ENCODE measurements at regions not wholly inside any gene's neighbourhood (a gene's known extent, or its start where the extent isn't known, plus 50 kb on each side); places are given as distances from the start of the nearest gene placed in this dataset.

GRCh38 chr4:128601991-128602695 lies 207.4 kb upstream of the JADE1 start:
- Histone ChIP-seq H3K36me3 (no peaks in the 10 kb centered on the region), H3K4me3 (no peak overlapping the region), H3K9me3 (no peaks in the 10 kb centered on the region), H3K27ac (peak overlapping the region; percentile 9 to 88 (median 75)), H3K27me3 (no peaks in the 10 kb centered on the region), H3K4me1 (peaks cover 30 to 44% (median 36%) of the 10 kb centered on the region in 4 donors)
- 60 to 94% (median 77%) methylated on average over 1 of the region's 1 CpG for WGBS, 5 donors
- TF ChIP-seq POLR2AphosphoS5 (IDR thresholded peaks at IDR 0.05) (no peak), CTCF (IDR thresholded peaks at IDR 0.05) (no peak), POLR2A (IDR thresholded peaks at IDR 0.05) (no peak), EP300 (IDR thresholded peaks at IDR 0.05) (no peak)
- intact Hi-C loops (cut with DNase I; ENCODE audit: low total_unique reads): no loop called here
- DNase-seq: peak in 1 of 2 donors; percentile 20

GRCh38 chr4:128600996-128601871 lies 208.3 kb upstream of the JADE1 start:
- Histone ChIP-seq H3K4me3 (peak overlapping the region in 1 of 4 donors; percentile 21), H3K27ac (peak overlapping the region; percentile 59 to 88 (median 75)), H3K4me1 (peaks cover 30 to 53% (median 44%) of the 10 kb centered on the region in 4 donors), H3K36me3 (no peaks in the 10 kb centered on the region), H3K27me3 (no peaks in the 10 kb centered on the region), H3K9me3 (no peaks in the 10 kb centered on the region)
- DNase-seq: peak; percentile 73 to 91
- 28 to 44% (median 38%) methylated on average over 10 to 14 of the region's 14 CpGs for WGBS, 5 donors
- intact Hi-C loops (cut with DNase I; ENCODE audit: low total_unique reads): no loop called here
- no peak for TF ChIP-seq EP300 (IDR thresholded peaks at IDR 0.05)
- peak in 2 of 3 donors; percentile 61 to 84 for TF ChIP-seq POLR2AphosphoS5 (IDR thresholded peaks at IDR 0.05)

- Histone ChIP-seq H3K4me3 (peak overlapping the region in 1 of 4 donors; percentile 21), H3K27me3 (no peaks in the 10 kb centered on the region), H3K4me1 (peaks cover 30 to 57% (median 49%) of the 10 kb centered on the region in 4 donors), H3K36me3 (no peaks in the 10 kb centered on the region), H3K9me3 (no peaks in the 10 kb centered on the region), H3K27ac (peak overlapping the region; percentile 59 to 88 (median 75))
- TF ChIP-seq CTCF (IDR thresholded peaks at IDR 0.05) (no peak), POLR2AphosphoS5 (IDR thresholded peaks at IDR 0.05) (peak in 1 of 3 donors; percentile 72)
- peak; percentile 37 to 51 for DNase-seq
- intact Hi-C loops (cut with DNase I; ENCODE audit: low total_unique reads): no loop called here
- WGBS, 5 donors: 17 to 33% (median 19%) methylated on average over 3 of the region's 3 CpGs
Measured at GRCh38 chr4:128600410-128600809, 209.1 kb upstream of the JADE1 start.

- peaks cover 30 to 58% (median 50%) of the 10 kb centered on the region in 4 donors for H3K4me1 ChIP-seq
- intact Hi-C loops (cut with DNase I; ENCODE audit: low total_unique reads): no loop called here
- 80 to 96% (median 85%) methylated on average over 3 of the region's 3 CpGs for WGBS, 5 donors
Measured at GRCh38 chr4:128597500-128597899, 212.0 kb upstream of the JADE1 start.

More at GRCh38 chr4:128597500-128597899, 212.0 kb upstream of the JADE1 start:
- DNase-seq: no peak
- Histone ChIP-seq H3K36me3 (no peaks in the 10 kb centered on the region), H3K27me3 (no peaks in the 10 kb centered on the region), H3K9me3 (no peaks in the 10 kb centered on the region), H3K4me3 (no peak overlapping the region), H3K27ac (peak overlapping the region in 2 of 5 donors; percentile 80 to 88)
- TF ChIP-seq CTCF (IDR thresholded peaks at IDR 0.05): no peak
- TF ChIP-seq EP300 (IDR thresholded peaks at IDR 0.05): no peak
- no peak for TF ChIP-seq POLR2A (IDR thresholded peaks at IDR 0.05)
- no peak for TF ChIP-seq POLR2AphosphoS5 (IDR thresholded peaks at IDR 0.05)
